HG03354 (cell line): ENCODE measurements at regions not wholly inside any gene's neighbourhood (a gene's known extent, or its start where the extent isn't known, plus 50 kb on each side); places are given as distances from the start of the nearest gene placed in this dataset.

ENCODE experiments used
- ATAC-seq: cut with Tn5 transposase; IDR thresholded peaks from one replicate; pipeline ENCODE4 v1.9.1; 2021; ENCODE audit warnings: mild to moderate bottlenecking; ENCODE audit not compliant: unreplicated experiment, poor library complexity, severe bottlenecking

- ATAC-seq = no peak
Measured at GRCh38 chr22:22344430-22344829, 99.8 kb downstream of the VPREB1 start.

- ATAC-seq = no peak
Measured at GRCh38 chr22:22345781-22346180, 101.2 kb downstream of the VPREB1 start.

GRCh38 chr22:22346401-22347107 lies 102.0 kb downstream of the VPREB1 start:
- ATAC-seq = no peak

GRCh38 chr22:22348127-22348814 lies 103.7 kb downstream of the VPREB1 start:
- no peak for ATAC-seq

GRCh38 chr22:22348815-22349454 lies 104.3 kb downstream of the VPREB1 start:
- no peak for ATAC-seq

GRCh38 chr22:22349455-22349836 lies 104.9 kb downstream of the VPREB1 start:
- no peak for ATAC-seq

GRCh38 chr22:22351366-22351765 lies 106.8 kb downstream of the VPREB1 start:
- no peak for ATAC-seq

GRCh38 chr22:22352371-22352999 lies 107.9 kb downstream of the VPREB1 start:
- no peak for ATAC-seq

- ATAC-seq = no peak
Measured at GRCh38 chr22:22355096-22355834, 110.7 kb downstream of the VPREB1 start.

- ATAC-seq = peak; percentile 83
Measured at GRCh38 chr22:22357024-22357883, 112.7 kb downstream of the VPREB1 start.

GRCh38 chr22:22358152-22358551 lies 113.6 kb downstream of the VPREB1 start:
- ATAC-seq = no peak

GRCh38 chr22:22358686-22359085 lies 114.1 kb downstream of the VPREB1 start:
- no peak for ATAC-seq

- no peak for ATAC-seq
Measured at GRCh38 chr22:22359465-22359864, 114.9 kb downstream of the VPREB1 start.

- ATAC-seq = no peak
Measured at GRCh38 chr22:22360014-22360413, 115.4 kb downstream of the VPREB1 start.

- ATAC-seq = no peak
Measured at GRCh38 chr22:22362311-22362710, 117.7 kb downstream of the VPREB1 start.

GRCh38 chr22:22362936-22363335 lies 118.3 kb downstream of the VPREB1 start:
- ATAC-seq = no peak

- no peak for ATAC-seq
Measured at GRCh38 chr22:22364207-22364606, 119.6 kb downstream of the VPREB1 start.

GRCh38 chr22:22366537-22366936 lies 122.0 kb downstream of the VPREB1 start:
- ATAC-seq = no peak

- no peak for ATAC-seq
Measured at GRCh38 chr22:22368516-22368915, 123.9 kb downstream of the VPREB1 start.
